PC-3 (cell line): ENCODE measurements at regions not wholly inside any gene's neighbourhood (a gene's known extent, or its start where the extent isn't known, plus 50 kb on each side); places are given as distances from the start of the nearest gene placed in this dataset.

Experiments
- ATAC-seq: fragments of 200-7000 bp; cut with Tn5 transposase; 2 replicates; pipeline ENCODE4 v1.9.1; 2020; ENCODE audit warnings: mild to moderate bottlenecking, moderate library complexity
- BruUV-seq: library from RNA; stranded (reverse); fragments of 400-500 nt; replicated peaks from 2 replicates; lab custom pipeline; 2021; lab: Mats Ljungman, UMichigan
- CTCF ChIA-PET: fragments of 300-600 bp; sonication (Branson Sonifier 250); formaldehyde crosslinking; loops from one replicate; lab custom pipeline; 2022; ENCODE audit warnings: antibody characterized with exemption; lab: Charles Lee
- POLR2A ChIA-PET: fragments of 300-600 bp; sonication (Branson Sonifier 250); formaldehyde crosslinking; loops from one replicate; lab custom pipeline; 2022; ENCODE audit warnings: antibody characterized with exemption; ENCODE audit not compliant: unreplicated experiment; lab: Charles Lee
- DNase-seq: peaks from one replicate; pipeline ENCODE4 v3.0.0-alpha.2; 2015
- H2AFZ ChIP-seq: fragments of 300-600 bp; sonication (generic); 2 replicates; pipeline ENCODE4 v1.6.0; 2016; ENCODE audit warnings: antibody characterized with exemption, low read length
- H3F3A ChIP-seq: fragments of 300-600 bp; sonication (generic); one replicate; pipeline ENCODE4 v1.6.0; 2017; ENCODE audit warnings: antibody characterized with exemption, low read length, control low read depth, mild to moderate bottlenecking; ENCODE audit not compliant: unreplicated experiment
- H3K27ac ChIP-seq: fragments of 300-600 bp; sonication (generic); 2 replicates; pipeline ENCODE4 v1.5.1; 2016; ENCODE audit warnings: mild to moderate bottlenecking, low read length
- H3K27me3 ChIP-seq: fragments of 300-600 bp; sonication (generic); 2 replicates; pipeline ENCODE4 v1.6.1; 2016; ENCODE audit warnings: low read length, mixed read lengths
- H3K36me3 ChIP-seq: fragments of 300-600 bp; sonication (generic); 2 replicates; pipeline ENCODE4 v1.6.1; 2016; ENCODE audit warnings: low read depth, mixed run types, low read length, mixed read lengths
- H3K4me1 ChIP-seq: fragments of 300-600 bp; sonication (generic); 2 replicates; pipeline ENCODE4 v1.5.1; 2016; ENCODE audit warnings: low read length; ENCODE audit not compliant: insufficient read depth
- H3K4me2 ChIP-seq: fragments of 300-600 bp; sonication (generic); 2 replicates; pipeline ENCODE4 v1.6.0; 2016; ENCODE audit warnings: low read length
- H3K4me3 ChIP-seq: fragments of 300-600 bp; sonication (generic); 2 replicates; pipeline ENCODE4 v1.5.1; 2016; ENCODE audit warnings: mild to moderate bottlenecking, low read length, mixed read lengths
- H3K79me2 ChIP-seq: fragments of 300-600 bp; sonication (generic); 2 replicates; pipeline ENCODE4 v1.6.1; 2017; ENCODE audit warnings: low read length, mixed read lengths
- H3K9ac ChIP-seq: fragments of 300-600 bp; sonication (generic); 2 replicates; pipeline ENCODE4 v1.6.0; 2016; ENCODE audit warnings: mild to moderate bottlenecking, low read length
- H3K9me2 ChIP-seq: fragments of 300-600 bp; sonication (generic); replicated peaks from 2 replicates; pipeline ENCODE4 v1.6.1; 2016; ENCODE audit warnings: mixed run types, low read length, mixed read lengths
- H3K9me3 ChIP-seq: fragments of 300-600 bp; sonication (generic); 2 replicates; pipeline ENCODE4 v1.6.1; 2016; ENCODE audit warnings: low read length, mixed read lengths
- H4K20me1 ChIP-seq: fragments of 300-600 bp; sonication (generic); 2 replicates; pipeline ENCODE4 v1.6.1; 2016; ENCODE audit warnings: low read length, mixed read lengths
- CTCF ChIP-seq: fragments of 300-600 bp; sonication (generic); conservative IDR thresholded peaks from 2 replicates; pipeline ENCODE4 v1.5.1; 2017; ENCODE audit warnings: antibody characterized with exemption, low read depth, mild to moderate bottlenecking, low read length
- EZH2 ChIP-seq: fragments of 300-600 bp; sonication (generic); IDR thresholded peaks from one replicate; pipeline ENCODE4 v1.6.1; 2017; ENCODE audit warnings: antibody characterized with exemption, mild to moderate bottlenecking, low read length; ENCODE audit not compliant: unreplicated experiment
- EZH2phosphoT487 ChIP-seq: fragments of 300-600 bp; sonication (generic); IDR thresholded peaks from 2 replicates; pipeline ENCODE4 v1.6.1; 2018; ENCODE audit warnings: mild to moderate bottlenecking, antibody characterized with exemption, low read length, borderline replicate concordance
- intact Hi-C: fragments of 100-400 bp; cut with micrococcal nuclease; formaldehyde crosslinking; loops from 2 replicates; pipeline ENCODE4 v1.9.0; 2023

GRCh38 chr15:56839641-56840040, 78.8 kb upstream of the TCF12 start:
- Histone ChIP-seq H3K27ac (no peak overlapping the region), H3K9ac (no peak overlapping the region), H2AFZ (no peak overlapping the region), H3K79me2 (no peaks in the 10 kb centered on the region), H3K36me3 (no peaks in the 10 kb centered on the region), H3K27me3 (no peaks in the 10 kb centered on the region), H3K4me2 (no peak overlapping the region), H3K4me3 (no peak overlapping the region), H3K4me1 (no peaks in the 10 kb centered on the region), H4K20me1 (no peaks in the 10 kb centered on the region), H3K9me2 (no peaks in the 10 kb centered on the region), H3F3A (no peaks in the 10 kb centered on the region), H3K9me3 (no peaks in the 10 kb centered on the region)
- ATAC-seq (no peak), DNase-seq (no peak)
- BruUV-seq: no TSS peak
- intact Hi-C loops: no loop called here
- CTCF ChIA-PET: no interaction called here
- POLR2A ChIA-PET: no interaction called here
- TF ChIP-seq EZH2phosphoT487 (no peak), EZH2 (no peak), CTCF (no peak)

GRCh38 chr15:56839099-56839498, 79.3 kb upstream of the TCF12 start:
- BruUV-seq: no TSS peak
- no peaks in the 10 kb centered on the region for H3F3A ChIP-seq
- no peaks in the 10 kb centered on the region for H3K9me3 ChIP-seq
- TF ChIP-seq EZH2: no peak
- no peak overlapping the region for H3K4me3 ChIP-seq
- no peak overlapping the region for H3K4me2 ChIP-seq
- POLR2A ChIA-PET: no interaction called here
- H2AFZ ChIP-seq: no peak overlapping the region
- ATAC-seq (no peak), DNase-seq (no peak)
- H3K9me2 ChIP-seq: no peaks in the 10 kb centered on the region
- no peaks in the 10 kb centered on the region for H3K27me3 ChIP-seq
- no peaks in the 10 kb centered on the region for H3K4me1 ChIP-seq
- no peaks in the 10 kb centered on the region for H3K36me3 ChIP-seq
- H3K9ac ChIP-seq: no peak overlapping the region
- H3K79me2 ChIP-seq: no peaks in the 10 kb centered on the region
- CTCF ChIA-PET: no interaction called here
- H4K20me1 ChIP-seq: no peaks in the 10 kb centered on the region
- intact Hi-C loops: no loop called here
- no peak overlapping the region for H3K27ac ChIP-seq

- ATAC-seq: no peak
- DNase-seq: no peak
- intact Hi-C loops: no loop called here
- Histone ChIP-seq H3K9me2 (no peaks in the 10 kb centered on the region), H3K36me3 (no peaks in the 10 kb centered on the region), H3K9me3 (no peaks in the 10 kb centered on the region), H3F3A (no peaks in the 10 kb centered on the region), H3K4me3 (no peak overlapping the region), H3K9ac (no peak overlapping the region), H2AFZ (no peak overlapping the region), H3K4me2 (no peak overlapping the region), H3K27me3 (no peaks in the 10 kb centered on the region), H3K4me1 (no peaks in the 10 kb centered on the region), H4K20me1 (no peaks in the 10 kb centered on the region), H3K27ac (no peak overlapping the region), H3K79me2 (no peaks in the 10 kb centered on the region)
- no peak for TF ChIP-seq CTCF
- TF ChIP-seq EZH2: no peak
- no peak for TF ChIP-seq EZH2phosphoT487
- ChIA-PET POLR2A (no interaction called here), CTCF (no interaction called here)
- no TSS peak for BruUV-seq
Observed at GRCh38 chr15:56838085-56838484, 80.4 kb upstream of the TCF12 start.
